Keratinocyte (primary cell): ENCODE measurements at regions not wholly inside any gene's neighbourhood (a gene's known extent, or its start where the extent isn't known, plus 50 kb on each side); places are given as distances from the start of the nearest gene placed in this dataset.

Experiments used
- DNase-seq: peaks from one replicate; pipeline ENCODE4 v3.0.0-alpha.2; 2011; ENCODE audit warnings: low read depth, missing footprints, low spot score
- FAIRE-seq: peaks from 2 replicates; lab custom pipeline; 2011; peaks lifted over from hg19 to GRCh38; lab: Jason Lieb, UNC
- H2AFZ ChIP-seq: 2 replicates; pipeline ENCODE4 v1.6.0; 2012; ENCODE audit warnings: low read length, control low read depth, inconsistent platforms; ENCODE audit not compliant: control insufficient read depth
- H3K27ac ChIP-seq: 2 replicates; pipeline ENCODE4 v1.5.1; 2011; ENCODE audit warnings: low read length; ENCODE audit not compliant: control insufficient read depth, insufficient read depth
- H3K27me3 ChIP-seq: 3 replicates; pipeline ENCODE4 v1.6.0; 2011; ENCODE audit warnings: low read length; ENCODE audit not compliant: control insufficient read depth, insufficient read depth; ENCODE audit errors: extremely low read depth
- H3K36me3 ChIP-seq, 2 experiments: 2 replicates in 1 of 2; 3 replicates in 1 of 2; pipeline ENCODE4 v1.5.1; 2011; ENCODE audit warnings: low read length in 2 of 2, mild to moderate bottlenecking in 1 of 2; ENCODE audit not compliant: control insufficient read depth in 2 of 2, insufficient read depth in 2 of 2; ENCODE audit errors: extremely low read depth in 1 of 2
- H3K4me1 ChIP-seq: 3 replicates; pipeline ENCODE4 v1.5.1; 2011; ENCODE audit warnings: low read length; ENCODE audit not compliant: control insufficient read depth, insufficient read depth; ENCODE audit errors: extremely low read depth
- H3K4me2 ChIP-seq: 3 replicates; pipeline ENCODE4 v1.6.0; 2011; ENCODE audit warnings: low read depth, low read length; ENCODE audit not compliant: control insufficient read depth, insufficient read depth; ENCODE audit errors: extremely low read depth
- H3K4me3 ChIP-seq, 3 experiments: fragments of 200-600 bp in 1 of 3; sonication (generic) in 1 of 3; 2 replicates in 2 of 3; 3 replicates in 1 of 3; pipeline ENCODE4 v1.5.1; 2011 to 2016; ENCODE audit warnings: low read length in 3 of 3, mild to moderate bottlenecking in 3 of 3, control low read depth in 2 of 3, inconsistent platforms in 1 of 3, low read depth in 1 of 3, mixed read lengths in 1 of 3, mixed run types in 1 of 3, moderate library complexity in 1 of 3; ENCODE audit not compliant: control insufficient read depth in 2 of 3, insufficient read depth in 2 of 3; ENCODE audit errors: extremely low read depth in 1 of 3
- H3K79me2 ChIP-seq: 2 replicates; pipeline ENCODE4 v1.6.0; 2012; ENCODE audit warnings: low read length; ENCODE audit not compliant: control insufficient read depth, insufficient read depth
- H3K9ac ChIP-seq: 3 replicates; pipeline ENCODE4 v1.6.0; 2011; ENCODE audit warnings: low read length; ENCODE audit not compliant: control insufficient read depth, insufficient read depth; ENCODE audit errors: extremely low read depth
- H3K9me1 ChIP-seq: 3 replicates; pipeline ENCODE4 v1.6.0; 2011; ENCODE audit warnings: low read length; ENCODE audit not compliant: control insufficient read depth, insufficient read depth; ENCODE audit errors: extremely low read depth
- H3K9me3 ChIP-seq: 2 replicates; pipeline ENCODE4 v1.5.1; 2012; ENCODE audit warnings: low read depth, low read length; ENCODE audit not compliant: control insufficient read depth
- H4K20me1 ChIP-seq: 3 replicates; pipeline ENCODE4 v1.6.0; 2011; ENCODE audit warnings: low read length; ENCODE audit not compliant: control insufficient read depth, insufficient read depth; ENCODE audit errors: extremely low read depth
- EZH2 ChIP-seq: IDR thresholded peaks from one replicate; pipeline ENCODE4 v1.6.1; 2012; ENCODE audit warnings: inconsistent platforms, mild to moderate bottlenecking, low read length, moderate library complexity
- dilution Hi-C: fragments of 300-500 bp; cut with MboI; formaldehyde crosslinking; loops from one replicate; pipeline ENCODE4 v1.7.0; 2020; ENCODE audit warnings: low sequenced_read_pairs; ENCODE audit not compliant: extremely low pct_ligation_motif_present
- TF ChIP-seq, protein P1 (sequence below), 3 experiments: IDR thresholded peaks in 1 of 3; conservative IDR thresholded peaks in 1 of 3; optimal IDR thresholded peaks in 1 of 3; 2 replicates in 2 of 3; 3 replicates in 1 of 3; pipeline versions ENCODE3 to v1.5.1; 2011; ENCODE audit warnings: low read length in 3 of 3, mild to moderate bottlenecking in 3 of 3, moderate library complexity in 2 of 3, control low read depth in 1 of 3, inconsistent platforms in 1 of 3; ENCODE audit not compliant: insufficient read depth in 2 of 3; ENCODE audit errors: extremely low read depth in 1 of 3

DNA sequence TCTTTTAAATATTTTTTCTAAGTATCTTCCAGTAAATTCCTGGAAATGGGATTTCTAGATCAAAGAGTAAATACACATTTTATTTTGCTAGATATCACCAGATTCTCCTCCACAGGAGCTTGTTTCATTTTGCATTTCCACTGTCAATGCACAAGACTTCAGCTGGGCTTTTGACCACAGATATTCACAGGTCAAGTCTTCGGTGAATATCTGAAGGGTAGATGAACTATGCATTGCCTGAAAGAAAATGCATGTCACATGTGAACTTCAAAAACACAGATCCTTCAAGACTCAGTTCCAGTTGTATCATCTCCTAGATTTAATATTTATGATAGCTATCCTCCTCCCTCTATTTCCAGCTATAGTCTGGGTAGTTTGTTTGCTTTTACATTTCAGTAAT is 963.6 kb upstream of the GOT2 start:
- H3K4me3 ChIP-seq: no peak overlapping the region
- no peaks in the 10 kb centered on the region for H3K9me1 ChIP-seq
- dilution Hi-C loops: no loop called here
- no peak overlapping the region for H3K4me2 ChIP-seq
- no peaks in the 10 kb centered on the region for H3K4me1 ChIP-seq
- no peak overlapping the region for H2AFZ ChIP-seq
- no peaks in the 10 kb centered on the region for H3K79me2 ChIP-seq
- no peaks in the 10 kb centered on the region for H3K27me3 ChIP-seq
- no peak for TF ChIP-seq EZH2
- TF ChIP-seq, protein P1, sequence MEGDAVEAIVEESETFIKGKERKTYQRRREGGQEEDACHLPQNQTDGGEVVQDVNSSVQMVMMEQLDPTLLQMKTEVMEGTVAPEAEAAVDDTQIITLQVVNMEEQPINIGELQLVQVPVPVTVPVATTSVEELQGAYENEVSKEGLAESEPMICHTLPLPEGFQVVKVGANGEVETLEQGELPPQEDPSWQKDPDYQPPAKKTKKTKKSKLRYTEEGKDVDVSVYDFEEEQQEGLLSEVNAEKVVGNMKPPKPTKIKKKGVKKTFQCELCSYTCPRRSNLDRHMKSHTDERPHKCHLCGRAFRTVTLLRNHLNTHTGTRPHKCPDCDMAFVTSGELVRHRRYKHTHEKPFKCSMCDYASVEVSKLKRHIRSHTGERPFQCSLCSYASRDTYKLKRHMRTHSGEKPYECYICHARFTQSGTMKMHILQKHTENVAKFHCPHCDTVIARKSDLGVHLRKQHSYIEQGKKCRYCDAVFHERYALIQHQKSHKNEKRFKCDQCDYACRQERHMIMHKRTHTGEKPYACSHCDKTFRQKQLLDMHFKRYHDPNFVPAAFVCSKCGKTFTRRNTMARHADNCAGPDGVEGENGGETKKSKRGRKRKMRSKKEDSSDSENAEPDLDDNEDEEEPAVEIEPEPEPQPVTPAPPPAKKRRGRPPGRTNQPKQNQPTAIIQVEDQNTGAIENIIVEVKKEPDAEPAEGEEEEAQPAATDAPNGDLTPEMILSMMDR (optimal IDR thresholded peaks at IDR 0.05 in 1 of 3, IDR thresholded peaks at IDR 0.05 in 1 of 3, conservative IDR thresholded peaks at IDR 0.05 in 1 of 3; ENCODE audit: extremely low read depth in 1 of 3, insufficient read depth in 2 of 3, low read length in 3 of 3): no peak
- no peak for FAIRE-seq
- no peak overlapping the region for H3K9ac ChIP-seq
- no peaks in the 10 kb centered on the region for H3K36me3 ChIP-seq
- no peaks in the 10 kb centered on the region for H3K9me3 ChIP-seq
- H3K27ac ChIP-seq: no peak overlapping the region
- no peak for DNase-seq
- H4K20me1 ChIP-seq: no peaks in the 10 kb centered on the region

DNA sequence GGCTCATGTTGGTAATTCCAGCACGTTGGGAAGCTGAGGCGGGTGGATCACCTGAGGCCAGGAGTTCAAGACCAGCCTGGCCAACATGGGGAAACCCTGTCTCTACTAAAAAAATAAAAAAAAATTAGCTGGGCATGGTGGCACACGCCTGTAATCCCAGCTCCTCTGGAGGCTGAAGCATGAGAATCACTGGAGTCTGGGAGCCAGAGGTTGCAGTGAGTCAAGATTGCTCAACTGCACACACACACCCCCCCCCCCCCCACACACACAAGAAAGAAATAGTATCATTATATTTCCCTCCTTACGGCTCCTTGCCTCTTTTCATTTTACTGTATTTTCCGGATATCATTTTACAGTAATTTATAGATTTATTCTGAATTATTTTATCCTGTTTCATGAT is 963.1 kb upstream of the GOT2 start:
- DNase-seq: no peak
- H3K4me2 ChIP-seq: no peak overlapping the region
- no peaks in the 10 kb centered on the region for H3K36me3 ChIP-seq
- no peak overlapping the region for H3K27ac ChIP-seq
- H3K4me3 ChIP-seq: no peak overlapping the region
- H3K9ac ChIP-seq: no peak overlapping the region
- no peaks in the 10 kb centered on the region for H3K27me3 ChIP-seq
- no peaks in the 10 kb centered on the region for H3K9me1 ChIP-seq
- H3K4me1 ChIP-seq: no peaks in the 10 kb centered on the region
- no peaks in the 10 kb centered on the region for H3K9me3 ChIP-seq
- dilution Hi-C loops: no loop called here
- no peaks in the 10 kb centered on the region for H3K79me2 ChIP-seq
- FAIRE-seq: no peak
- H4K20me1 ChIP-seq: no peaks in the 10 kb centered on the region
- H2AFZ ChIP-seq: no peak overlapping the region
- TF ChIP-seq, protein P1 (optimal IDR thresholded peaks at IDR 0.05 in 1 of 3, IDR thresholded peaks at IDR 0.05 in 1 of 3, conservative IDR thresholded peaks at IDR 0.05 in 1 of 3; ENCODE audit: extremely low read depth in 1 of 3, insufficient read depth in 2 of 3, low read length in 3 of 3): no peak
- TF ChIP-seq EZH2: no peak
